Suprapubic skin (tissue), 3 donors: ENCODE measurements at regions not wholly inside any gene's neighbourhood (a gene's known extent, or its start where the extent isn't known, plus 50 kb on each side); places are given as distances from the start of the nearest gene placed in this dataset.

Source experiments
- CTCF ChIP-seq, 2 donors: fragments of 200-600 bp in 1 of 2; fragments of 450-650 bp in 1 of 2; sonication (generic) in 1 of 2; IDR thresholded peaks; one replicate each; pipeline ENCODE4 v1.5.1; 2016 to 2019; ENCODE audit warnings: antibody characterized with exemption in 2 of 2, mild to moderate bottlenecking in 1 of 2, moderate library complexity in 1 of 2
- POLR2A ChIP-seq, 2 donors: fragments of 450-650 bp; IDR thresholded peaks; one replicate each; pipeline ENCODE4 v1.6.1; 2017; ENCODE audit warnings: antibody characterized with exemption in 2 of 2, mild to moderate bottlenecking in 2 of 2, moderate library complexity in 2 of 2

GRCh38 chr18:23320709-23321236 lies 132.3 kb upstream of the RIOK3 start:
- no peak for TF ChIP-seq POLR2A (IDR thresholded peaks at IDR 0.05)
- TF ChIP-seq CTCF (IDR thresholded peaks at IDR 0.05): no peak
